Loucy (cell line): ENCODE measurements at regions not wholly inside any gene's neighbourhood (a gene's known extent, or its start where the extent isn't known, plus 50 kb on each side); places are given as distances from the start of the nearest gene placed in this dataset.

Experiments
- H2AFZ ChIP-seq: fragments of 200-600 bp; sonication (generic); 2 replicates; pipeline ENCODE4 v1.6.0; 2016; ENCODE audit warnings: antibody characterized with exemption, mild to moderate bottlenecking, low read length, moderate library complexity
- H3F3A ChIP-seq: fragments of 200-600 bp; 2 replicates; pipeline ENCODE4 v1.6.0; 2016; ENCODE audit warnings: antibody characterized with exemption, low read depth, mild to moderate bottlenecking
- H3K27me3 ChIP-seq: fragments of 200-600 bp; sonication (generic); 2 replicates; pipeline ENCODE4 v1.6.1; 2014; ENCODE audit warnings: low read length, mild to moderate bottlenecking; ENCODE audit not compliant: insufficient read depth, poor library complexity, severe bottlenecking
- H3K36me3 ChIP-seq: fragments of 200-600 bp; sonication (generic); 2 replicates; pipeline ENCODE4 v1.6.1; 2016; ENCODE audit warnings: low read length; ENCODE audit not compliant: insufficient read depth
- H3K4me1 ChIP-seq: fragments of 200-600 bp; sonication (generic); 2 replicates; pipeline ENCODE4 v1.5.1; 2014; ENCODE audit warnings: low read length, mild to moderate bottlenecking; ENCODE audit not compliant: insufficient read depth, poor library complexity, severe bottlenecking
- H3K4me2 ChIP-seq: fragments of 200-600 bp; sonication (generic); 2 replicates; pipeline ENCODE4 v1.6.0; 2014; ENCODE audit warnings: antibody characterized with exemption, low read length, low read depth, mild to moderate bottlenecking; ENCODE audit not compliant: poor library complexity, severe bottlenecking
- H3K4me3 ChIP-seq: fragments of 200-600 bp; sonication (generic); 2 replicates; pipeline ENCODE4 v1.5.1; 2014; ENCODE audit warnings: low read length, mild to moderate bottlenecking, mixed read lengths; ENCODE audit not compliant: poor library complexity, severe bottlenecking
- H3K79me2 ChIP-seq: fragments of 200-600 bp; sonication (generic); 2 replicates; pipeline ENCODE4 v1.6.1; 2014; ENCODE audit warnings: low read length; ENCODE audit not compliant: insufficient read depth
- H3K9ac ChIP-seq: fragments of 200-600 bp; sonication (generic); 2 replicates; pipeline ENCODE4 v1.6.0; 2014; ENCODE audit warnings: mild to moderate bottlenecking, low read depth, low read length, moderate library complexity; ENCODE audit not compliant: poor library complexity, severe bottlenecking
- H3K9me2 ChIP-seq: fragments of 200-600 bp; sonication (generic); replicated peaks from 2 replicates; pipeline ENCODE4 v1.6.1; 2016; ENCODE audit warnings: low read depth, low read length, mixed read lengths
- H3K9me3 ChIP-seq: fragments of 200-600 bp; sonication (generic); 2 replicates; pipeline ENCODE4 v1.6.1; 2014; ENCODE audit warnings: mild to moderate bottlenecking, antibody characterized with exemption, low read length, low read depth; ENCODE audit not compliant: insufficient read depth
- H4K20me1 ChIP-seq: fragments of 200-600 bp; sonication (generic); 2 replicates; pipeline ENCODE4 v1.6.0; 2014; ENCODE audit warnings: antibody characterized with exemption, low read length, mild to moderate bottlenecking; ENCODE audit not compliant: insufficient read depth, poor library complexity, severe bottlenecking
- EZH2phosphoT487 ChIP-seq: fragments of 200-600 bp; IDR thresholded peaks from 2 replicates; pipeline ENCODE4 v1.6.1; 2018; ENCODE audit warnings: antibody characterized with exemption, mild to moderate bottlenecking, moderate library complexity, borderline replicate concordance
- TF ChIP-seq, protein P1 (sequence below): fragments of 200-600 bp; sonication (generic); conservative IDR thresholded peaks from 2 replicates; pipeline ENCODE4 v1.5.1; 2014; ENCODE audit warnings: mild to moderate bottlenecking, antibody characterized with exemption, low read length

DNA sequence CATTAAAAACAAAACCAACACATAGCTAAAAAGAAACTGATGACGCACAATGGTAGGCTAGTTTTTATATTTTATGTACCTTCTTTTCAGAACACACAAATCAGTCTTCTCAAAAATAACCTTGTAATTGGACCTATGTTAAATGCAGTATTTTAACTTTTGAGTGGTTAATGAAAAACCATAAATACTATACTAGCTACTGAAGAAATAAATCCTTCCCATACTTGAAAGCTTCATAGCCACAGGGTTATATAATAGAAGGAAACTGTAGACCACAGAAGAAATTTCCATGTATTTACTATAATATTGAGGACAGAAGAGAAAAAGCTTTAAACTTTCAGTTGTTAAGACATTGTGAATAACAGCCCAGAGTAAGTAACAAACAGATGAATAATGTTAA lies 1094.3 kb upstream of the SLC10A2 start:
- no peak overlapping the region for H3K4me2 ChIP-seq
- H3F3A ChIP-seq, result no peaks in the 10 kb centered on the region
- H3K9ac ChIP-seq, result no peak overlapping the region
- H3K36me3 ChIP-seq, result no peaks in the 10 kb centered on the region
- no peaks in the 10 kb centered on the region for H3K4me1 ChIP-seq
- no peak overlapping the region for H2AFZ ChIP-seq
- H3K9me3 ChIP-seq, result no peaks in the 10 kb centered on the region
- TF ChIP-seq, protein P1, sequence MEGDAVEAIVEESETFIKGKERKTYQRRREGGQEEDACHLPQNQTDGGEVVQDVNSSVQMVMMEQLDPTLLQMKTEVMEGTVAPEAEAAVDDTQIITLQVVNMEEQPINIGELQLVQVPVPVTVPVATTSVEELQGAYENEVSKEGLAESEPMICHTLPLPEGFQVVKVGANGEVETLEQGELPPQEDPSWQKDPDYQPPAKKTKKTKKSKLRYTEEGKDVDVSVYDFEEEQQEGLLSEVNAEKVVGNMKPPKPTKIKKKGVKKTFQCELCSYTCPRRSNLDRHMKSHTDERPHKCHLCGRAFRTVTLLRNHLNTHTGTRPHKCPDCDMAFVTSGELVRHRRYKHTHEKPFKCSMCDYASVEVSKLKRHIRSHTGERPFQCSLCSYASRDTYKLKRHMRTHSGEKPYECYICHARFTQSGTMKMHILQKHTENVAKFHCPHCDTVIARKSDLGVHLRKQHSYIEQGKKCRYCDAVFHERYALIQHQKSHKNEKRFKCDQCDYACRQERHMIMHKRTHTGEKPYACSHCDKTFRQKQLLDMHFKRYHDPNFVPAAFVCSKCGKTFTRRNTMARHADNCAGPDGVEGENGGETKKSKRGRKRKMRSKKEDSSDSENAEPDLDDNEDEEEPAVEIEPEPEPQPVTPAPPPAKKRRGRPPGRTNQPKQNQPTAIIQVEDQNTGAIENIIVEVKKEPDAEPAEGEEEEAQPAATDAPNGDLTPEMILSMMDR, result no peak
- H3K27me3 ChIP-seq, result no peaks in the 10 kb centered on the region
- H3K9me2 ChIP-seq, result no peaks in the 10 kb centered on the region
- H4K20me1 ChIP-seq, result no peaks in the 10 kb centered on the region
- H3K4me3 ChIP-seq, result no peak overlapping the region
- no peaks in the 10 kb centered on the region for H3K79me2 ChIP-seq

GRCh38 chr13:104143760-104144416 lies 1077.7 kb upstream of the SLC10A2 start:
- TF ChIP-seq EZH2phosphoT487, result no peak
- TF ChIP-seq, protein P1, result no peak
- Histone ChIP-seq H3K4me2 (no peak overlapping the region), H4K20me1 (no peaks in the 10 kb centered on the region), H3K36me3 (no peaks in the 10 kb centered on the region), H3K4me1 (no peaks in the 10 kb centered on the region), H3K9me3 (no peaks in the 10 kb centered on the region), H2AFZ (no peak overlapping the region), H3K4me3 (no peak overlapping the region), H3K79me2 (no peaks in the 10 kb centered on the region), H3K27me3 (no peaks in the 10 kb centered on the region), H3K9me2 (no peaks in the 10 kb centered on the region), H3F3A (no peaks in the 10 kb centered on the region), H3K9ac (no peak overlapping the region)

DNA sequence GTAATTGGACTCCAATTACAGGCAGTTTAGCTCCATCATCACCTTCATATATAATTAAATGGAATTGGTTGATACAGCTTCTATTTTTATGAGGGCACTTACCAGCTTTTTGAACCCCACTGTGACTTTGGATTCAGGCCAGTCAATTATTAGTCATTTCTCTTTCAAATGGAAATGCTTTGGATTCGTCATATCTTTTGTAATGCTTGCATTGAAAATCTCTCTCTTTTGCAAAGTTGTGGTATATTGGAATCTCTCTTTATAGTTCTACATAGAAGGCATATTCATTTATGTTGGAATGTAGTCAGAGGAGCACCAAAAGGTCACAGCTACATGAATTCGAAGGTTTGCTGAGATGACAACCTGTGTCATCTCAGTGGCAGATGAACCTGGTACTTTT lies 1074.3 kb upstream of the SLC10A2 start:
- no peak overlapping the region for H3K4me2 ChIP-seq
- H3K4me3 ChIP-seq, result no peak overlapping the region
- H4K20me1 ChIP-seq, result no peaks in the 10 kb centered on the region
- H3K79me2 ChIP-seq, result no peaks in the 10 kb centered on the region
- no peak overlapping the region for H3K9ac ChIP-seq
- H3K4me1 ChIP-seq, result no peaks in the 10 kb centered on the region
- no peaks in the 10 kb centered on the region for H3K36me3 ChIP-seq
- no peaks in the 10 kb centered on the region for H3K9me3 ChIP-seq
- H2AFZ ChIP-seq, result no peak overlapping the region
- H3F3A ChIP-seq, result no peaks in the 10 kb centered on the region
- H3K27me3 ChIP-seq, result no peaks in the 10 kb centered on the region
- TF ChIP-seq EZH2phosphoT487, result no peak
- no peaks in the 10 kb centered on the region; the same call in 1 of the 2 replicates for H3K9me2 ChIP-seq

- no peaks in the 10 kb centered on the region for H3K27me3 ChIP-seq
- no peaks in the 10 kb centered on the region for H3K36me3 ChIP-seq
- no peaks in the 10 kb centered on the region for H3K4me1 ChIP-seq
- no peak overlapping the region for H3K4me2 ChIP-seq
- no peak overlapping the region for H3K9ac ChIP-seq
- H3F3A ChIP-seq, result no peaks in the 10 kb centered on the region
- H2AFZ ChIP-seq, result no peak overlapping the region
- no peak overlapping the region for H3K4me3 ChIP-seq
- H3K79me2 ChIP-seq, result no peaks in the 10 kb centered on the region
- no peaks in the 10 kb centered on the region; the same call in 1 of the 2 replicates for H3K9me2 ChIP-seq
- no peaks in the 10 kb centered on the region for H4K20me1 ChIP-seq
- no peaks in the 10 kb centered on the region for H3K9me3 ChIP-seq
- TF ChIP-seq, protein P1, result no peak
- TF ChIP-seq EZH2phosphoT487, result no peak
Observed at GRCh38 chr13:104137416-104137815, 1071.2 kb upstream of the SLC10A2 start.
